HG02571 (cell line): ENCODE measurements at regions not wholly inside any gene's neighbourhood (a gene's known extent, or its start where the extent isn't known, plus 50 kb on each side); places are given as distances from the start of the nearest gene placed in this dataset.
"Not testable (repeated sequence)": the region's sequence is repeated elsewhere in the genome, so short reads cannot be mapped to it uniquely, and the experiment has no call there.

Experiments
- ATAC-seq: cut with Tn5 transposase; IDR thresholded peaks from one replicate; pipeline ENCODE4 v1.9.1; 2021; ENCODE audit warnings: mild to moderate bottlenecking, moderate library complexity; ENCODE audit not compliant: unreplicated experiment

- ATAC-seq, result no peak
These were observed 138.7 kb downstream of the AKR1D1 start for GRCh38 chr7:138214926-138215325.

GRCh38 chr7:138220321-138220720, 144.1 kb downstream of the AKR1D1 start:
- ATAC-seq, result not testable (repeated sequence)

- ATAC-seq, result not testable (repeated sequence)
These were observed 145.1 kb downstream of the AKR1D1 start for GRCh38 chr7:138221388-138221787.

- no peak for ATAC-seq
These were observed 147.2 kb downstream of the AKR1D1 start for GRCh38 chr7:138223402-138223879.

GRCh38 chr7:138226001-138226476, 149.8 kb downstream of the AKR1D1 start:
- no peak for ATAC-seq

- ATAC-seq, result no peak
These were observed 150.6 kb downstream of the AKR1D1 start for GRCh38 chr7:138226745-138227279.

GRCh38 chr7:138228119-138228518, 151.9 kb downstream of the AKR1D1 start:
- ATAC-seq, result no peak

GRCh38 chr7:138228769-138229168, 152.5 kb downstream of the AKR1D1 start:
- no peak for ATAC-seq

GRCh38 chr7:138233189-138233588, 156.9 kb downstream of the AKR1D1 start:
- ATAC-seq, result no peak

GRCh38 chr7:138235207-138235606, 158.9 kb downstream of the AKR1D1 start:
- ATAC-seq, result no peak

- no peak for ATAC-seq
These were observed 161.7 kb downstream of the AKR1D1 start for GRCh38 chr7:138237995-138238394.

GRCh38 chr7:138238734-138239659, 162.7 kb downstream of the AKR1D1 start:
- no peak for ATAC-seq

GRCh38 chr7:138243430-138243829, 167.2 kb downstream of the AKR1D1 start:
- no peak for ATAC-seq

- ATAC-seq, result no peak
These were observed 167.6 kb downstream of the AKR1D1 start for GRCh38 chr7:138243836-138244235.

- no peak for ATAC-seq
These were observed 168.3 kb downstream of the AKR1D1 start for GRCh38 chr7:138244606-138245005.

GRCh38 chr7:138245216-138245615, 169.0 kb downstream of the AKR1D1 start:
- no peak for ATAC-seq

- ATAC-seq, result no peak
These were observed 169.4 kb downstream of the AKR1D1 start for GRCh38 chr7:138245682-138246081.

- no peak for ATAC-seq
These were observed 170.2 kb downstream of the AKR1D1 start for GRCh38 chr7:138246428-138246827.

GRCh38 chr7:138247081-138247480, 170.8 kb downstream of the AKR1D1 start:
- no peak for ATAC-seq

- ATAC-seq, result no peak
These were observed 171.5 kb downstream of the AKR1D1 start for GRCh38 chr7:138247568-138248333.

- ATAC-seq, result no peak
These were observed 172.3 kb downstream of the AKR1D1 start for GRCh38 chr7:138248609-138249008.
